DND-41 (cell line): ENCODE measurements at regions not wholly inside any gene's neighbourhood (a gene's known extent, or its start where the extent isn't known, plus 50 kb on each side); places are given as distances from the start of the nearest gene placed in this dataset.

Experiments
- ATAC-seq: fragments of 200-7000 bp; cut with Tn5 transposase; 3 replicates; pipeline ENCODE4 v1.9.1; 2021; ENCODE audit warnings: low read depth; ENCODE audit not compliant: insufficient read depth
- DNase-seq: peaks from one replicate; pipeline ENCODE4 v3.0.0-alpha.2; 2020
- H2AFZ ChIP-seq: 2 replicates; pipeline ENCODE4 v1.6.0; 2012; ENCODE audit warnings: low read depth, low read length
- H3K27ac ChIP-seq: 2 replicates; pipeline ENCODE4 v1.5.1; 2012; ENCODE audit warnings: low read length, inconsistent platforms
- H3K27me3 ChIP-seq: fragments of 200-600 bp; sonication (generic); 2 replicates; pipeline ENCODE4 v1.6.0; 2012; ENCODE audit warnings: low read length, mild to moderate bottlenecking, inconsistent platforms; ENCODE audit not compliant: insufficient read depth, poor library complexity
- H3K36me3 ChIP-seq: 2 replicates; pipeline ENCODE4 v1.5.1; 2012; ENCODE audit warnings: low read length, inconsistent platforms; ENCODE audit not compliant: insufficient read depth
- H3K4me1 ChIP-seq: 2 replicates; pipeline ENCODE4 v1.5.1; 2012; ENCODE audit warnings: mild to moderate bottlenecking, low read length; ENCODE audit not compliant: insufficient read depth
- H3K4me2 ChIP-seq: 2 replicates; pipeline ENCODE4 v1.6.0; 2012; ENCODE audit warnings: mild to moderate bottlenecking, moderate library complexity, low read length, inconsistent platforms; ENCODE audit not compliant: insufficient read depth
- H3K4me3 ChIP-seq, 2 experiments: fragments of 200-600 bp in 1 of 2; shearing (Covaris generic) in 1 of 2; 2 replicates each; pipeline ENCODE4 v1.5.1; 2012 to 2016; ENCODE audit warnings: inconsistent platforms in 2 of 2, low read length in 2 of 2, mild to moderate bottlenecking in 2 of 2, low read depth in 1 of 2, moderate library complexity in 1 of 2
- H3K79me2 ChIP-seq: 2 replicates; pipeline ENCODE4 v1.6.0; 2012; ENCODE audit warnings: low read length, inconsistent platforms; ENCODE audit not compliant: insufficient read depth
- H3K9ac ChIP-seq: 2 replicates; pipeline ENCODE4 v1.6.0; 2012; ENCODE audit warnings: low read depth, mild to moderate bottlenecking, inconsistent platforms, low read length, moderate library complexity
- H3K9me3 ChIP-seq: 2 replicates; pipeline ENCODE4 v1.5.1; 2012; ENCODE audit warnings: low read length, moderate library complexity, mild to moderate bottlenecking, inconsistent platforms; ENCODE audit not compliant: insufficient read depth, severe bottlenecking
- H4K20me1 ChIP-seq: 2 replicates; pipeline ENCODE4 v1.6.0; 2012; ENCODE audit warnings: low read length; ENCODE audit not compliant: insufficient read depth
- CTCF ChIP-seq: IDR thresholded peaks from 2 replicates; pipeline ENCODE4 v1.5.1; 2012; ENCODE audit warnings: borderline replicate concordance, low read length, moderate library complexity, mild to moderate bottlenecking; ENCODE audit not compliant: poor library complexity, severe bottlenecking; ENCODE audit errors: extremely low read depth
- EZH2 ChIP-seq: IDR thresholded peaks from 3 replicates; pipeline ENCODE4 v1.6.1; 2012; ENCODE audit warnings: borderline replicate concordance, low read depth, mild to moderate bottlenecking, moderate library complexity, low read length, inconsistent platforms; ENCODE audit not compliant: severe bottlenecking

- H4K20me1 ChIP-seq, result no peaks in the 10 kb centered on the region
- DNase-seq (no peak), ATAC-seq (no peak)
- no peaks in the 10 kb centered on the region for H3K9me3 ChIP-seq
- no peaks in the 10 kb centered on the region for H3K27me3 ChIP-seq
- H3K4me2 ChIP-seq, result no peak overlapping the region
- no peak overlapping the region for H3K4me3 ChIP-seq
- no peaks in the 10 kb centered on the region for H3K36me3 ChIP-seq
- H3K27ac ChIP-seq, result no peak overlapping the region
- H2AFZ ChIP-seq, result no peak overlapping the region
- TF ChIP-seq EZH2 (no peak), CTCF (no peak)
- H3K9ac ChIP-seq, result no peak overlapping the region
- no peaks in the 10 kb centered on the region for H3K79me2 ChIP-seq
- no peaks in the 10 kb centered on the region for H3K4me1 ChIP-seq
Observed at GRCh38 chr13:64283926-64284325, 2868.3 kb upstream of the PCDH20 start.

GRCh38 chr13:64278493-64278892 lies 2862.8 kb upstream of the PCDH20 start:
- Histone ChIP-seq H3K27ac (no peak overlapping the region), H3K9me3 (peaks cover 7% of the 10 kb centered on the region), H3K4me1 (no peaks in the 10 kb centered on the region), H3K36me3 (no peaks in the 10 kb centered on the region), H3K79me2 (no peaks in the 10 kb centered on the region), H3K9ac (no peak overlapping the region), H4K20me1 (no peaks in the 10 kb centered on the region), H3K4me3 (no peak overlapping the region), H3K4me2 (no peak overlapping the region), H2AFZ (no peak overlapping the region), H3K27me3 (no peaks in the 10 kb centered on the region)
- ATAC-seq (no peak), DNase-seq (no peak)
- TF ChIP-seq EZH2 (no peak), CTCF (no peak)

- H3K4me1 ChIP-seq, result no peaks in the 10 kb centered on the region
- H3K27me3 ChIP-seq, result no peaks in the 10 kb centered on the region
- no peaks in the 10 kb centered on the region for H4K20me1 ChIP-seq
- DNase-seq, result no peak
- no peak for ATAC-seq
- H3K36me3 ChIP-seq, result no peaks in the 10 kb centered on the region
- no peak overlapping the region for H3K4me2 ChIP-seq
- no peak overlapping the region for H3K4me3 ChIP-seq
- TF ChIP-seq CTCF, result no peak
- no peak for TF ChIP-seq EZH2
- peaks cover 9% of the 10 kb centered on the region for H3K9me3 ChIP-seq
- no peak overlapping the region for H3K9ac ChIP-seq
- no peak overlapping the region for H3K27ac ChIP-seq
- no peaks in the 10 kb centered on the region for H3K79me2 ChIP-seq
- H2AFZ ChIP-seq, result no peak overlapping the region
Observed at GRCh38 chr13:64277097-64277496, 2861.4 kb upstream of the PCDH20 start.

GRCh38 chr13:64276232-64276631 lies 2860.6 kb upstream of the PCDH20 start:
- H3K9ac ChIP-seq, result no peak overlapping the region
- peaks cover 9% of the 10 kb centered on the region for H3K9me3 ChIP-seq
- H2AFZ ChIP-seq, result no peak overlapping the region
- no peaks in the 10 kb centered on the region for H3K4me1 ChIP-seq
- no peaks in the 10 kb centered on the region for H3K36me3 ChIP-seq
- H3K4me2 ChIP-seq, result no peak overlapping the region
- H3K27me3 ChIP-seq, result no peaks in the 10 kb centered on the region
- no peak for DNase-seq
- H4K20me1 ChIP-seq, result no peaks in the 10 kb centered on the region
- H3K79me2 ChIP-seq, result no peaks in the 10 kb centered on the region
- H3K4me3 ChIP-seq, result no peak overlapping the region
- ATAC-seq, result no peak
- TF ChIP-seq CTCF (no peak), EZH2 (no peak)
- no peak overlapping the region for H3K27ac ChIP-seq
